IMR-90 (cell line): ENCODE measurements at regions not wholly inside any gene's neighbourhood (a gene's known extent, or its start where the extent isn't known, plus 50 kb on each side); places are given as distances from the start of the nearest gene placed in this dataset.

Source experiments
- ATAC-seq: fragments of 200-7000 bp; cut with Tn5 transposase; 2 replicates; pipeline ENCODE4 v1.9.1; 2020; ENCODE audit warnings: low read depth, mild to moderate bottlenecking, moderate library complexity
- BruUV-seq: library from RNA; stranded (reverse); fragments of 400-500 nt; replicated peaks from 2 replicates; lab custom pipeline; 2021; lab: Mats Ljungman, UMichigan
- CTCF ChIA-PET: fragments of 300-600 bp; formaldehyde crosslinking; extraction: SDS; loops from one replicate; lab custom pipeline; 2021; ENCODE audit warnings: antibody characterized with exemption; lab: Yijun Ruan, JAX
- POLR2A ChIA-PET: fragments of 300-600 bp; sonication (Branson Sonifier 250); formaldehyde crosslinking; loops from one replicate; lab custom pipeline; 2022; ENCODE audit warnings: antibody characterized with exemption; ENCODE audit not compliant: unreplicated experiment; lab: Charles Lee
- DNase-seq: peaks from one replicate; pipeline ENCODE4 v3.0.0; 2013
- H2AFZ ChIP-seq: replicated peaks from 2 replicates; pipeline ENCODE3; 2013; ENCODE audit warnings: low read length, mild to moderate bottlenecking; ENCODE audit not compliant: poor library complexity
- H2AK5ac ChIP-seq: 2 replicates; pipeline ENCODE4 v1.6.1; 2013; ENCODE audit warnings: low read depth, low read length, inconsistent platforms
- H2AK9ac ChIP-seq: replicated peaks from 2 replicates; pipeline ENCODE3; 2013; ENCODE audit warnings: mild to moderate bottlenecking, low read depth, low read length, moderate library complexity; ENCODE audit not compliant: poor library complexity
- H2BK120ac ChIP-seq: 2 replicates; pipeline ENCODE4 v1.6.1; 2013; ENCODE audit warnings: low read depth, low read length, inconsistent platforms
- H2BK15ac ChIP-seq: 3 replicates; pipeline ENCODE4 v1.6.1; 2013; ENCODE audit warnings: low read depth, low read length, inconsistent platforms
- H2BK20ac ChIP-seq: 2 replicates; pipeline ENCODE4 v1.6.1; 2013; ENCODE audit warnings: low read depth, mild to moderate bottlenecking, inconsistent platforms, low read length, moderate library complexity
- H2BK5ac ChIP-seq: 2 replicates; pipeline ENCODE4 v1.6.1; 2013; ENCODE audit warnings: mild to moderate bottlenecking, low read depth, low read length, inconsistent platforms; ENCODE audit not compliant: poor library complexity, severe bottlenecking
- H3K14ac ChIP-seq: replicated peaks from 2 replicates; pipeline ENCODE4 v1.6.1; 2013; ENCODE audit warnings: low read depth, low read length, inconsistent platforms
- H3K18ac ChIP-seq: 2 replicates; pipeline ENCODE4 v1.6.1; 2013; ENCODE audit warnings: low read depth, low read length, control low read depth
- H3K23ac ChIP-seq: 2 replicates; pipeline ENCODE4 v1.6.1; 2013; ENCODE audit warnings: low read depth, low read length, inconsistent platforms
- H3K27ac ChIP-seq: 2 replicates; pipeline ENCODE4 v1.5.1; 2013; ENCODE audit warnings: mild to moderate bottlenecking, control low read depth, low read length; ENCODE audit not compliant: insufficient read depth
- H3K27me3 ChIP-seq: 2 replicates; pipeline ENCODE4 v1.6.1; 2013; ENCODE audit warnings: low read length; ENCODE audit not compliant: control insufficient read depth, insufficient read depth
- H3K36me3 ChIP-seq: 2 replicates; pipeline ENCODE4 v1.6.1; 2013; ENCODE audit warnings: low read length, mixed read lengths; ENCODE audit not compliant: control insufficient read depth, insufficient read depth
- H3K4ac ChIP-seq: 2 replicates; pipeline ENCODE4 v1.6.1; 2013; ENCODE audit warnings: low read depth, low read length, inconsistent platforms
- H3K4me1 ChIP-seq: 2 replicates; pipeline ENCODE4 v1.6.1; 2013; ENCODE audit warnings: low read length, mixed read lengths; ENCODE audit not compliant: control insufficient read depth, insufficient read depth
- H3K4me2 ChIP-seq: 2 replicates; pipeline ENCODE4 v1.6.1; 2013; ENCODE audit warnings: low read depth, mild to moderate bottlenecking, control low read depth, low read length, moderate library complexity
- H3K4me3 ChIP-seq: 2 replicates; pipeline ENCODE4 v1.5.1; 2013; ENCODE audit warnings: low read depth, mild to moderate bottlenecking, control low read depth, low read length, moderate library complexity; ENCODE audit not compliant: insufficient read depth
- H3K56ac ChIP-seq: 2 replicates; pipeline ENCODE4 v1.6.1; 2013; ENCODE audit warnings: low read length, inconsistent platforms; ENCODE audit not compliant: insufficient read depth; ENCODE audit errors: extremely low read depth
- H3K79me1 ChIP-seq, 2 experiments: 2 replicates each; pipeline ENCODE4 v1.6.1; 2013; ENCODE audit warnings: low read length in 2 of 2, inconsistent platforms in 1 of 2, low read depth in 1 of 2
- H3K9ac ChIP-seq: 2 replicates; pipeline ENCODE4 v1.6.1; 2013; ENCODE audit warnings: low read depth, low read length, control low read depth
- H3K9me1 ChIP-seq: 2 replicates; pipeline ENCODE4 v1.6.1; 2013; ENCODE audit warnings: low read length, inconsistent platforms; ENCODE audit not compliant: insufficient read depth
- H3K9me3 ChIP-seq: 2 replicates; pipeline ENCODE4 v1.6.1; 2013; ENCODE audit warnings: low read length; ENCODE audit not compliant: control insufficient read depth, insufficient read depth
- H4K20me1 ChIP-seq: 2 replicates; pipeline ENCODE4 v1.6.1; 2013; ENCODE audit warnings: low read length, inconsistent platforms; ENCODE audit not compliant: insufficient read depth
- H4K5ac ChIP-seq: 2 replicates; pipeline ENCODE4 v1.6.1; 2013; ENCODE audit warnings: mild to moderate bottlenecking, low read depth, low read length, control low read depth
- H4K8ac ChIP-seq, 2 experiments: 2 replicates each; pipeline ENCODE4 v1.6.1; 2013; ENCODE audit warnings: low read depth in 2 of 2, low read length in 2 of 2, control low read depth in 1 of 2, inconsistent platforms in 1 of 2
- H4K91ac ChIP-seq: 2 replicates; pipeline ENCODE4 v1.6.1; 2013; ENCODE audit warnings: low read depth, low read length, inconsistent platforms; ENCODE audit not compliant: insufficient read depth
- ELK1 ChIP-seq: fragments of 150-350 bp; IDR thresholded peaks from 2 replicates; pipeline ENCODE4 v1.6.1; 2016; ENCODE audit warnings: low read depth, mild to moderate bottlenecking, low read length, moderate library complexity, borderline replicate concordance
- RCOR1 ChIP-seq: IDR thresholded peaks from 2 replicates; pipeline ENCODE4 v1.6.1; 2012; ENCODE audit warnings: mild to moderate bottlenecking, low read length, improper control_type of control experiment; ENCODE audit not compliant: insufficient replicate concordance
- WGBS, 2 experiments: methylation state at CpG; one replicate each; pipeline versions ENCODE4 v1.1.5 to v1.1.7; 2013; ENCODE audit warnings: missing lambda C conversion rate in 2 of 2; ENCODE audit not compliant: insufficient read length in 1 of 2; ENCODE audit errors: extremely low coverage in 2 of 2; 5-methylcytosine and 5-hydroxymethylcytosine counted together
- dilution Hi-C: fragments of 300-500 bp; cut with HindIII; formaldehyde crosslinking; loops from one replicate; pipeline ENCODE4 v1.14.3; 2018; ENCODE audit warnings: low sequenced_read_pairs; ENCODE audit not compliant: unreplicated experiment
- in situ Hi-C: fragments of 300-500 bp; cut with MboI; formaldehyde crosslinking; loops from 3 replicates; pipeline ENCODE4 v1.14.3; 2019; ENCODE audit warnings: low sequenced_read_pairs, inconsistent platforms, mixed read lengths
- intact Hi-C: fragments of 100-400 bp; cut with micrococcal nuclease; formaldehyde crosslinking; loops from 2 replicates; pipeline ENCODE4 v1.10.0; 2022

GRCh38 chr4:56218230-56218895, 168.9 kb downstream of the AASDH start:
- 50% methylated on average over 1 of the region's 2 CpGs; no CpG with 5 or more reads in 1 of the 2 experiments for WGBS, 2 experiments
- no peak overlapping the region for H3K4ac ChIP-seq
- dilution Hi-C loops (no loop called here), in situ Hi-C loops (no loop called here), intact Hi-C loops (no loop called here)
- H4K20me1 ChIP-seq, result no peaks in the 10 kb centered on the region
- no peaks in the 10 kb centered on the region for H3K9me1 ChIP-seq
- no peak overlapping the region for H2BK120ac ChIP-seq
- H2AK5ac ChIP-seq, result no peak overlapping the region
- POLR2A ChIA-PET, result no interaction called here
- no peak overlapping the region for H2AK9ac ChIP-seq
- H3K23ac ChIP-seq, result no peak overlapping the region
- H3K36me3 ChIP-seq, result no peaks in the 10 kb centered on the region
- H2BK15ac ChIP-seq, result no peak overlapping the region
- H4K5ac ChIP-seq, result no peak overlapping the region
- no TSS peak for BruUV-seq
- ATAC-seq, result no peak
- no peak for DNase-seq
- no peak overlapping the region for H3K18ac ChIP-seq
- H2BK20ac ChIP-seq, result no peak overlapping the region
- H3K4me2 ChIP-seq, result no peak overlapping the region
- H4K91ac ChIP-seq, result no peak overlapping the region
- H3K4me3 ChIP-seq, result no peak overlapping the region
- no peaks in the 10 kb centered on the region for H3K4me1 ChIP-seq
- TF ChIP-seq ELK1, result no peak
- TF ChIP-seq RCOR1, result no peak
- no peak overlapping the region for H4K8ac ChIP-seq
- H2AFZ ChIP-seq, result no peak overlapping the region
- no peak overlapping the region for H2BK5ac ChIP-seq
- no peak overlapping the region for H3K9ac ChIP-seq
- H3K14ac ChIP-seq, result no peak overlapping the region
- CTCF ChIA-PET, result no interaction called here
- no peak overlapping the region for H3K27ac ChIP-seq
- H3K56ac ChIP-seq, result no peak overlapping the region
- no peaks in the 10 kb centered on the region for H3K27me3 ChIP-seq
- H3K79me1 ChIP-seq, result no peaks in the 10 kb centered on the region
- no peaks in the 10 kb centered on the region for H3K9me3 ChIP-seq
